GM12878 (cell line): ENCODE measurements at regions not wholly inside any gene's neighbourhood (a gene's known extent, or its start where the extent isn't known, plus 50 kb on each side); places are given as distances from the start of the nearest gene placed in this dataset.

ENCODE experiments used
- ATAC-seq: fragments of 200-7000 bp; cut with Tn5 transposase; 3 replicates; pipeline ENCODE4 v1.9.1; 2020; ENCODE audit warnings: mild to moderate bottlenecking, moderate library complexity
- BruUV-seq: library from RNA; stranded (reverse); fragments of 400-500 nt; replicated peaks from 2 replicates; lab custom pipeline; 2021; lab: Mats Ljungman, UMichigan
- CTCF ChIA-PET: fragments of 300-600 bp; sonication (Branson Sonifier 250); formaldehyde crosslinking; extraction: SDS; loops from one replicate; lab custom pipeline; 2021; ENCODE audit warnings: inconsistent platforms; lab: Yijun Ruan, JAX
- POLR2A ChIA-PET: fragments of 350-600 bp; formaldehyde crosslinking; extraction: SDS; loops from one replicate; lab custom pipeline; 2021; ENCODE audit warnings: inconsistent platforms; lab: Charles Lee
- RAD21 ChIA-PET: fragments of 300-600 bp; sonication (Branson Sonifier 250); formaldehyde crosslinking; loops from one replicate; lab custom pipeline; 2023; ENCODE audit warnings: antibody characterized with exemption; ENCODE audit not compliant: unreplicated experiment; lab: Charles Lee
- SMC1A ChIA-PET: fragments of 300-600 bp; sonication (Branson Sonifier 250); formaldehyde crosslinking; loops from one replicate; lab custom pipeline; 2023; ENCODE audit not compliant: unreplicated experiment, uncharacterized antibody; lab: Charles Lee
- DNase-seq: peaks from one replicate; pipeline ENCODE4 v3.0.0-alpha.2; 2011; ENCODE audit warnings: low read depth, low spot score
- FAIRE-seq: peaks from 3 replicates; lab custom pipeline; 2011; peaks lifted over from hg19 to GRCh38; lab: Jason Lieb, UNC
- H2AFZ ChIP-seq: 2 replicates; pipeline ENCODE4 v1.6.0; 2011; ENCODE audit warnings: low read depth, low read length, control low read depth; ENCODE audit not compliant: control insufficient read depth
- H3K27ac ChIP-seq: 2 replicates; pipeline ENCODE4 v1.5.1; 2011; ENCODE audit warnings: control low read depth; ENCODE audit not compliant: control insufficient read depth, insufficient read depth
- H3K27me3 ChIP-seq, 2 experiments: replicated peaks in 1 of 2; 2 replicates each; pipeline versions ENCODE4 v1.6.0 to v1.6.1; 2011; ENCODE audit warnings: low read length in 1 of 2; ENCODE audit not compliant: control insufficient read depth in 2 of 2, insufficient read depth in 2 of 2
- H3K36me3 ChIP-seq, 2 experiments: 2 replicates each; pipeline ENCODE4 v1.5.1; 2011; ENCODE audit warnings: low read length in 1 of 2; ENCODE audit not compliant: control insufficient read depth in 2 of 2, insufficient read depth in 2 of 2
- H3K4me1 ChIP-seq: 2 replicates; pipeline ENCODE4 v1.6.1; 2011; ENCODE audit warnings: mild to moderate bottlenecking, low read length, moderate library complexity, mixed read lengths; ENCODE audit not compliant: control insufficient read depth, insufficient read depth
- H3K4me2 ChIP-seq: 2 replicates; pipeline ENCODE4 v1.6.0; 2011; ENCODE audit warnings: control low read depth; ENCODE audit not compliant: control insufficient read depth, insufficient read depth
- H3K4me3 ChIP-seq: fragments of 200-600 bp; sonication (generic); 2 replicates; pipeline ENCODE4 v1.5.1; 2016
- H3K79me2 ChIP-seq: 2 replicates; pipeline ENCODE4 v1.6.0; 2011; ENCODE audit warnings: low read length; ENCODE audit not compliant: control insufficient read depth, insufficient read depth
- H3K9ac ChIP-seq: 2 replicates; pipeline ENCODE4 v1.8.0; 2011; ENCODE audit warnings: low read length, control low read depth, mixed read lengths; ENCODE audit not compliant: control insufficient read depth, insufficient read depth
- H3K9me3 ChIP-seq: replicated peaks from 3 replicates; pipeline ENCODE4 v1.5.1; 2011; ENCODE audit warnings: mild to moderate bottlenecking, low read length; ENCODE audit not compliant: control insufficient read depth, insufficient read depth
- H4K20me1 ChIP-seq: 2 replicates; pipeline ENCODE4 v1.6.0; 2011; ENCODE audit not compliant: control insufficient read depth, insufficient read depth
- CBX3 ChIP-seq: fragments of 200-600 bp; sonication (generic); IDR thresholded peaks from 2 replicates; pipeline ENCODE4 v1.6.1; 2016; ENCODE audit warnings: low read depth, borderline replicate concordance
- ESRRA ChIP-seq: IDR thresholded peaks from 2 replicates; pipeline ENCODE4 v1.6.1; 2012; ENCODE audit warnings: mild to moderate bottlenecking, low read length, improper control_type of control experiment
- JUNB ChIP-seq: IDR thresholded peaks from 2 replicates; pipeline ENCODE4 v1.6.1; 2016; ENCODE audit warnings: antibody characterized with exemption, mild to moderate bottlenecking
- NBN ChIP-seq: fragments of 450-650 bp; IDR thresholded peaks from 2 replicates; pipeline ENCODE4 v1.6.1; 2016
- NFYA ChIP-seq: IDR thresholded peaks from 2 replicates; pipeline ENCODE4 v1.6.1; 2011; ENCODE audit warnings: low read depth, mild to moderate bottlenecking, low read length, improper control_type of control experiment, borderline replicate concordance
- POLR2AphosphoS2 ChIP-seq: IDR thresholded peaks from 2 replicates; pipeline ENCODE4 v1.6.1; 2011; ENCODE audit warnings: low read depth, mild to moderate bottlenecking, low read length, improper control_type of control experiment, moderate library complexity
- RB1 ChIP-seq: fragments of 450-650 bp; formaldehyde crosslinking; IDR thresholded peaks from 2 replicates; pipeline ENCODE4 v1.6.1; 2017; ENCODE audit warnings: mild to moderate bottlenecking, borderline replicate concordance
- SUPT20H ChIP-seq: IDR thresholded peaks from 2 replicates; pipeline ENCODE4 v1.6.1; 2011; ENCODE audit warnings: low read depth, mild to moderate bottlenecking, low read length, moderate library complexity, borderline replicate concordance; ENCODE audit not compliant: control insufficient read depth
- TCF12 ChIP-seq: IDR thresholded peaks from 2 replicates; pipeline ENCODE4 v1.6.1; 2011; ENCODE audit warnings: low read depth, mild to moderate bottlenecking, low read length
- ZNF207 ChIP-seq: fragments of 450-650 bp; IDR thresholded peaks from 2 replicates; pipeline ENCODE4 v1.6.1; 2014; ENCODE audit warnings: antibody characterized with exemption, mild to moderate bottlenecking, borderline replicate concordance
- ZNF622 ChIP-seq: fragments of 450-650 bp; IDR thresholded peaks from 2 replicates; pipeline ENCODE4 v1.6.1; 2017; ENCODE audit warnings: mild to moderate bottlenecking, inconsistent platforms
- WGBS: methylation state at CpG from one replicate; pipeline ENCODE4 v1.1.6; 2016; ENCODE audit warnings: low lambda C conversion rate; ENCODE audit not compliant: insufficient replicate concordance, insufficient coverage; ENCODE audit errors: missing lambda C conversion rate; 5-methylcytosine and 5-hydroxymethylcytosine counted together
- in situ Hi-C: fragments of 300-500 bp; cut with MboI; formaldehyde crosslinking; loops from 9 replicates; pipeline ENCODE4 v1.14.3; 2018; ENCODE audit warnings: mixed read lengths
- intact Hi-C: fragments of 100-400 bp; cut with micrococcal nuclease; formaldehyde crosslinking; loops from one replicate; pipeline ENCODE4 v1.14.2; 2022; ENCODE audit not compliant: unreplicated experiment
- TF ChIP-seq, protein P1 (sequence below): fragments of 450-650 bp; formaldehyde crosslinking; IDR thresholded peaks from 2 replicates; pipeline ENCODE4 v1.4.0; 2020; ENCODE audit warnings: mild to moderate bottlenecking, moderate library complexity
- TF ChIP-seq, protein P2 (sequence below): fragments of 450-650 bp; IDR thresholded peaks from 2 replicates; pipeline ENCODE4 v1.6.1; 2018; ENCODE audit warnings: borderline replicate concordance, mild to moderate bottlenecking; ENCODE audit not compliant: partially characterized antibody
- TF ChIP-seq, protein P3 (sequence below): IDR thresholded peaks from 2 replicates; pipeline ENCODE4 v1.6.1; 2011; ENCODE audit warnings: borderline replicate concordance, low read depth, mild to moderate bottlenecking, moderate library complexity, low read length; ENCODE audit not compliant: insufficient read depth, poor library complexity, severe bottlenecking
- TF ChIP-seq, protein P4 (sequence below): fragments of 450-650 bp; IDR thresholded peaks from 2 replicates; pipeline ENCODE4 v1.6.1; 2016; ENCODE audit warnings: mild to moderate bottlenecking

DNA sequence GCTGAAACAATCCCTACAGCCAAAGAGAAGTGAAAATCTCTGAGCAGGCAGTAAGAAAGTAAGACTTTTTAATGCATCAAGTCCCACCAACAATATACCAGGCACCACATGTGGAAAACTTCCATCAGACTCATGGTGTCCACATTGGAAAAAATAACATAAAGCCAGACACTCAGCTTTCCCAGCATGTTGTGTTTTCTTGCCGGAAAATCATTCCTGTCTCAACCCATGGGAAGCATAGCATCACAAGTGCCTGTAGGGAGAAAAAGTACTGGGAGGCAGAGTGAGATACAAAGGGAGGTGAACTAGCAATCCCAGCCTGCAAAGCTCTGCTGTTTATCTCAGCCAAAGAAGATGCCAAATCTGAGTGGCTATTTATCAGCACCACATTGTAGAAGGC, 868.9 kb downstream of the SI start (continued):
- TF ChIP-seq, protein P1, sequence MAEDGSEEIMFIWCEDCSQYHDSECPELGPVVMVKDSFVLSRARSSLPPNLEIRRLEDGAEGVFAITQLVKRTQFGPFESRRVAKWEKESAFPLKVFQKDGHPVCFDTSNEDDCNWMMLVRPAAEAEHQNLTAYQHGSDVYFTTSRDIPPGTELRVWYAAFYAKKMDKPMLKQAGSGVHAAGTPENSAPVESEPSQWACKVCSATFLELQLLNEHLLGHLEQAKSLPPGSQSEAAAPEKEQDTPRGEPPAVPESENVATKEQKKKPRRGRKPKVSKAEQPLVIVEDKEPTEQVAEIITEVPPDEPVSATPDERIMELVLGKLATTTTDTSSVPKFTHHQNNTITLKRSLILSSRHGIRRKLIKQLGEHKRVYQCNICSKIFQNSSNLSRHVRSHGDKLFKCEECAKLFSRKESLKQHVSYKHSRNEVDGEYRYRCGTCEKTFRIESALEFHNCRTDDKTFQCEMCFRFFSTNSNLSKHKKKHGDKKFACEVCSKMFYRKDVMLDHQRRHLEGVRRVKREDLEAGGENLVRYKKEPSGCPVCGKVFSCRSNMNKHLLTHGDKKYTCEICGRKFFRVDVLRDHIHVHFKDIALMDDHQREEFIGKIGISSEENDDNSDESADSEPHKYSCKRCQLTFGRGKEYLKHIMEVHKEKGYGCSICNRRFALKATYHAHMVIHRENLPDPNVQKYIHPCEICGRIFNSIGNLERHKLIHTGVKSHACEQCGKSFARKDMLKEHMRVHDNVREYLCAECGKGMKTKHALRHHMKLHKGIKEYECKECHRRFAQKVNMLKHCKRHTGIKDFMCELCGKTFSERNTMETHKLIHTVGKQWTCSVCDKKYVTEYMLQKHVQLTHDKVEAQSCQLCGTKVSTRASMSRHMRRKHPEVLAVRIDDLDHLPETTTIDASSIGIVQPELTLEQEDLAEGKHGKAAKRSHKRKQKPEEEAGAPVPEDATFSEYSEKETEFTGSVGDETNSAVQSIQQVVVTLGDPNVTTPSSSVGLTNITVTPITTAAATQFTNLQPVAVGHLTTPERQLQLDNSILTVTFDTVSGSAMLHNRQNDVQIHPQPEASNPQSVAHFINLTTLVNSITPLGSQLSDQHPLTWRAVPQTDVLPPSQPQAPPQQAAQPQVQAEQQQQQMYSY (CRISPR knock-in tag): no peak
- no peak for TF ChIP-seq ZNF207
- TF ChIP-seq, protein P2, sequence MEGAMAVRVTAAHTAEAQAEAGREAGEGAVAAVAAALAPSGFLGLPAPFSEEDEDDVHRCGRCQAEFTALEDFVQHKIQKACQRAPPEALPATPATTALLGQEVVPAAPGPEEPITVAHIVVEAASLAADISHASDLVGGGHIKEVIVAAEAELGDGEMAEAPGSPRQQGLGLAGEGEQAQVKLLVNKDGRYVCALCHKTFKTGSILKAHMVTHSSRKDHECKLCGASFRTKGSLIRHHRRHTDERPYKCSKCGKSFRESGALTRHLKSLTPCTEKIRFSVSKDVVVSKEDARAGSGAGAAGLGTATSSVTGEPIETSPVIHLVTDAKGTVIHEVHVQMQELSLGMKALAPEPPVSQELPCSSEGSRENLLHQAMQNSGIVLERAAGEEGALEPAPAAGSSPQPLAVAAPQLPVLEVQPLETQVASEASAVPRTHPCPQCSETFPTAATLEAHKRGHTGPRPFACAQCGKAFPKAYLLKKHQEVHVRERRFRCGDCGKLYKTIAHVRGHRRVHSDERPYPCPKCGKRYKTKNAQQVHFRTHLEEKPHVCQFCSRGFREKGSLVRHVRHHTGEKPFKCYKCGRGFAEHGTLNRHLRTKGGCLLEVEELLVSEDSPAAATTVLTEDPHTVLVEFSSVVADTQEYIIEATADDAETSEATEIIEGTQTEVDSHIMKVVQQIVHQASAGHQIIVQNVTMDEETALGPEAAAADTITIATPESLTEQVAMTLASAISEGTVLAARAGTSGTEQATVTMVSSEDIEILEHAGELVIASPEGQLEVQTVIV: no peak

DNA sequence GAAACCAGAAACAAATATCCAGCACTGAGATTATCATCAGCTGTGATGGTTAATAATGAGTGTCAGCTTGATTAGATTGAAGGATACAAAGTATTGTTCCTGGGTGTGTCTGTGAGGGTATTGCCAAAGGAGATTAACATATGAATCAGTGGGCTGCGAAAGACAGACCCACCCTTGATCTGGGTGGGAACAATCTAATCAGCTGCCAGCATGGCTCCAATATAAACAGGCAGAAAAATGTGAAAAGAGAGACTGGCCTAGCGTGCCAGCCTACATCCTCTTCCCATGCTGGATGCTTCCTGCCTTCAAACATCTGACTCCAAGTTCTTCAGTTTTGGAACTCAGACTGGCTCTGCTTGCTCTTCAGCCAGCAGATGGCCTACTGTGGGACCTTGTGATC, 869.5 kb downstream of the SI start:
- H3K4me1 ChIP-seq: no peaks in the 10 kb centered on the region
- no peaks in the 10 kb centered on the region for H3K36me3 ChIP-seq
- H4K20me1 ChIP-seq: no peaks in the 10 kb centered on the region
- SMC1A ChIA-PET: no interaction called here
- no peak for FAIRE-seq
- POLR2A ChIA-PET: no interaction called here
- H2AFZ ChIP-seq: no peak overlapping the region
- no peak for ATAC-seq
- no peaks in the 10 kb centered on the region for H3K27me3 ChIP-seq
- DNase-seq: no peak
- no peaks in the 10 kb centered on the region for H3K9me3 ChIP-seq
- H3K79me2 ChIP-seq: no peaks in the 10 kb centered on the region
- WGBS: 0% methylated on average over 2 of the region's 2 CpGs
- RAD21 ChIA-PET: no interaction called here
- H3K27ac ChIP-seq: no peak overlapping the region
- CTCF ChIA-PET: no interaction called here
- no peak overlapping the region for H3K9ac ChIP-seq
- H3K4me3 ChIP-seq: no peak overlapping the region
- intact Hi-C loops: no loop called here
- no TSS peak for BruUV-seq
- in situ Hi-C loops: no loop called here
- no peak overlapping the region for H3K4me2 ChIP-seq
- TF ChIP-seq TCF12 (no peak), POLR2AphosphoS2 (no peak), RB1 (no peak), JUNB (no peak), NFYA (no peak), ESRRA (no peak), CBX3 (no peak), ZNF622 (no peak), NBN (no peak), SUPT20H (no peak)
- TF ChIP-seq, protein P3, sequence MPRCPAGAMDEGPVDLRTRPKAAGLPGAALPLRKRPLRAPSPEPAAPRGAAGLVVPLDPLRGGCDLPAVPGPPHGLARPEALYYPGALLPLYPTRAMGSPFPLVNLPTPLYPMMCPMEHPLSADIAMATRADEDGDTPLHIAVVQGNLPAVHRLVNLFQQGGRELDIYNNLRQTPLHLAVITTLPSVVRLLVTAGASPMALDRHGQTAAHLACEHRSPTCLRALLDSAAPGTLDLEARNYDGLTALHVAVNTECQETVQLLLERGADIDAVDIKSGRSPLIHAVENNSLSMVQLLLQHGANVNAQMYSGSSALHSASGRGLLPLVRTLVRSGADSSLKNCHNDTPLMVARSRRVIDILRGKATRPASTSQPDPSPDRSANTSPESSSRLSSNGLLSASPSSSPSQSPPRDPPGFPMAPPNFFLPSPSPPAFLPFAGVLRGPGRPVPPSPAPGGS: no peak
- TF ChIP-seq, protein P4, sequence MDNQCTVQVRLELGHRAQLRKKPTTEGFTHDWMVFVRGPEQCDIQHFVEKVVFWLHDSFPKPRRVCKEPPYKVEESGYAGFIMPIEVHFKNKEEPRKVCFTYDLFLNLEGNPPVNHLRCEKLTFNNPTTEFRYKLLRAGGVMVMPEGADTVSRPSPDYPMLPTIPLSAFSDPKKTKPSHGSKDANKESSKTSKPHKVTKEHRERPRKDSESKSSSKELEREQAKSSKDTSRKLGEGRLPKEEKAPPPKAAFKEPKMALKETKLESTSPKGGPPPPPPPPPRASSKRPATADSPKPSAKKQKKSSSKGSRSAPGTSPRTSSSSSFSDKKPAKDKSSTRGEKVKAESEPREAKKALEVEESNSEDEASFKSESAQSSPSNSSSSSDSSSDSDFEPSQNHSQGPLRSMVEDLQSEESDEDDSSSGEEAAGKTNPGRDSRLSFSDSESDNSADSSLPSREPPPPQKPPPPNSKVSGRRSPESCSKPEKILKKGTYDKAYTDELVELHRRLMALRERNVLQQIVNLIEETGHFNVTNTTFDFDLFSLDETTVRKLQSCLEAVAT: no peak
